ENCODE measurements at regions not wholly inside any gene's neighbourhood (a gene's known extent, or its start where the extent isn't known, plus 50 kb on each side); places are given as distances from the start of the nearest gene placed in this dataset.

DNA sequence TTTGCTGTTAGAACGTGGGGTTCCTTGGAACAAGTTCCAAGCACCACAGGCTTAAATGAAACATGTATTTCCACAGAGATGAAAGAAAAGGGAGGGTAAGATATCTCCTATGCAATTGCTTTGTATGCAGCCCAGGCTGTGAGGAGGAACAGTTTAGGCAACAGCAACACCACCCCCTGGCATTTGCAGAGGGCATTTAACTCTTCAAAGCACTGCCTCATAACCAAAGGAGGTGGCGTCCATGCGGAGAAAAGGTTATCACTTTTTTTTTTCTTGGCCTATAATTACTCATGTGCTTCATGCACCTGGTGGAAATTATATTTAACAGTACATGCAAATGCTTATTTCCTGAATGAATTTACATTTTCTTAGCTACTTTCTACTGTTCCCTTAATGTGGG, 286.0 kb downstream of the LPIN1 start:
- no TSS peak for BruUV-seq (replicated peaks)
- no peaks in the 10 kb centered on the region for H3K79me2 ChIP-seq (ENCODE audit: control insufficient read depth, insufficient read depth, low read length)

GRCh38 chr2:12032975-12033374, 286.5 kb downstream of the LPIN1 start:
- intact Hi-C loops (cut with micrococcal nuclease) (no loop called here), dilution Hi-C loops (cut with MboI; ENCODE audit: extremely low pct_ligation_motif_present, low sequenced_read_pairs) (no loop called here)
- H3K9me3 ChIP-seq (replicated peaks; ENCODE audit: control insufficient read depth, insufficient read depth, low read length): no peaks in the 10 kb centered on the region
- FAIRE-seq (no peak), DNase-seq (ENCODE audit: low read depth, low spot score) (no peak)
- H3K4me1 ChIP-seq (ENCODE audit: control insufficient read depth, extremely low read depth, insufficient read depth, low read length): no peaks in the 10 kb centered on the region
- H4K20me1 ChIP-seq (replicated peaks; ENCODE audit: control insufficient read depth, extremely low read depth, insufficient read depth, low read length): no peaks in the 10 kb centered on the region
- TF ChIP-seq POLR2AphosphoS5 (IDR thresholded peaks at IDR 0.05; ENCODE audit: insufficient read depth, low read depth, low read length) (no peak), MYC (IDR thresholded peaks at IDR 0.05; ENCODE audit: low read depth, low read length) (no peak), POLR2A (IDR thresholded peaks at IDR 0.05; ENCODE audit: low read depth, low read length) (no peak), MAX (IDR thresholded peaks at IDR 0.05; ENCODE audit: insufficient read depth, insufficient read length) (no peak), EZH2 (IDR thresholded peaks at IDR 0.05; ENCODE audit: borderline replicate concordance, low read depth, low read length, severe bottlenecking) (no peak), FOS (IDR thresholded peaks at IDR 0.05; ENCODE audit: borderline replicate concordance, insufficient read depth, low read length) (no peak), GATA2 (IDR thresholded peaks at IDR 0.05; ENCODE audit: insufficient read depth, insufficient read length, low read depth, low read length) (no peak), JUN (IDR thresholded peaks at IDR 0.05; ENCODE audit: borderline replicate concordance, insufficient read depth, insufficient read length, low read depth) (no peak)
- TF ChIP-seq, protein P1, sequence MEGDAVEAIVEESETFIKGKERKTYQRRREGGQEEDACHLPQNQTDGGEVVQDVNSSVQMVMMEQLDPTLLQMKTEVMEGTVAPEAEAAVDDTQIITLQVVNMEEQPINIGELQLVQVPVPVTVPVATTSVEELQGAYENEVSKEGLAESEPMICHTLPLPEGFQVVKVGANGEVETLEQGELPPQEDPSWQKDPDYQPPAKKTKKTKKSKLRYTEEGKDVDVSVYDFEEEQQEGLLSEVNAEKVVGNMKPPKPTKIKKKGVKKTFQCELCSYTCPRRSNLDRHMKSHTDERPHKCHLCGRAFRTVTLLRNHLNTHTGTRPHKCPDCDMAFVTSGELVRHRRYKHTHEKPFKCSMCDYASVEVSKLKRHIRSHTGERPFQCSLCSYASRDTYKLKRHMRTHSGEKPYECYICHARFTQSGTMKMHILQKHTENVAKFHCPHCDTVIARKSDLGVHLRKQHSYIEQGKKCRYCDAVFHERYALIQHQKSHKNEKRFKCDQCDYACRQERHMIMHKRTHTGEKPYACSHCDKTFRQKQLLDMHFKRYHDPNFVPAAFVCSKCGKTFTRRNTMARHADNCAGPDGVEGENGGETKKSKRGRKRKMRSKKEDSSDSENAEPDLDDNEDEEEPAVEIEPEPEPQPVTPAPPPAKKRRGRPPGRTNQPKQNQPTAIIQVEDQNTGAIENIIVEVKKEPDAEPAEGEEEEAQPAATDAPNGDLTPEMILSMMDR (IDR thresholded peaks at IDR 0.05; ENCODE audit: extremely low read depth in 1 of 2, insufficient read depth in 1 of 2, low read depth in 1 of 2, low read length in 2 of 2): no peak
- ChIA-PET CTCF (interaction anchor here (0.7 to 1.1 kb wide), 2 partner anchors 169 to 974 kb away, joined by 3 read pairs; no protein-coding TSS in a partner anchor), POLR2A (no interaction called here)
- no TSS peak for BruUV-seq (replicated peaks)
- no peaks in the 10 kb centered on the region for H3K9me1 ChIP-seq (replicated peaks; ENCODE audit: control insufficient read depth, extremely low read depth, insufficient read depth, low read length)
- H3K4me2 ChIP-seq (ENCODE audit: insufficient read depth, low read length): no peak overlapping the region
- H3K36me3 ChIP-seq (ENCODE audit: control insufficient read depth in 2 of 2, extremely low read depth in 1 of 2, insufficient read depth in 2 of 2, low read length in 2 of 2): no peaks in the 10 kb centered on the region
- H2AFZ ChIP-seq (ENCODE audit: low read depth, low read length): no peak overlapping the region
- H3K27me3 ChIP-seq (ENCODE audit: control insufficient read depth in 2 of 2, insufficient read depth in 2 of 2, low read length in 2 of 2): no peaks in the 10 kb centered on the region
- no peak overlapping the region for H3K4me3 ChIP-seq (replicated peaks in 1 of 3; ENCODE audit: insufficient read depth in 1 of 3, low read depth in 1 of 3, low read length in 3 of 3)
- H3K27ac ChIP-seq (ENCODE audit: insufficient read depth, low read depth, low read length): no peak overlapping the region
- H3K79me2 ChIP-seq (ENCODE audit: control insufficient read depth, insufficient read depth, low read length): no peaks in the 10 kb centered on the region
- no peak overlapping the region for H3K9ac ChIP-seq (replicated peaks; ENCODE audit: extremely low read depth, insufficient read depth, low read length)

More for the DNA sequence above, 286.0 kb downstream of the LPIN1 start:
- POLR2A ChIA-PET: no interaction called here
- Histone ChIP-seq H3K4me1 (ENCODE audit: control insufficient read depth, extremely low read depth, insufficient read depth, low read length) (no peaks in the 10 kb centered on the region), H3K4me3 (replicated peaks in 1 of 3; ENCODE audit: insufficient read depth in 1 of 3, low read depth in 1 of 3, low read length in 3 of 3) (no peak overlapping the region), H3K27me3 (ENCODE audit: control insufficient read depth in 2 of 2, insufficient read depth in 2 of 2, low read length in 2 of 2) (no peaks in the 10 kb centered on the region), H3K36me3 (ENCODE audit: control insufficient read depth in 2 of 2, extremely low read depth in 1 of 2, insufficient read depth in 2 of 2, low read length in 2 of 2) (no peaks in the 10 kb centered on the region), H3K9me1 (replicated peaks; ENCODE audit: control insufficient read depth, extremely low read depth, insufficient read depth, low read length) (no peaks in the 10 kb centered on the region), H3K9ac (replicated peaks; ENCODE audit: extremely low read depth, insufficient read depth, low read length) (no peak overlapping the region), H3K4me2 (ENCODE audit: insufficient read depth, low read length) (no peak overlapping the region), H2AFZ (ENCODE audit: low read depth, low read length) (no peak overlapping the region), H3K27ac (ENCODE audit: insufficient read depth, low read depth, low read length) (no peak overlapping the region), H3K9me3 (replicated peaks; ENCODE audit: control insufficient read depth, insufficient read depth, low read length) (no peaks in the 10 kb centered on the region), H4K20me1 (replicated peaks; ENCODE audit: control insufficient read depth, extremely low read depth, insufficient read depth, low read length) (no peaks in the 10 kb centered on the region)
- intact Hi-C loops (cut with micrococcal nuclease) (no loop called here), dilution Hi-C loops (cut with MboI; ENCODE audit: extremely low pct_ligation_motif_present, low sequenced_read_pairs) (no loop called here)
- TF ChIP-seq JUN (IDR thresholded peaks at IDR 0.05; ENCODE audit: borderline replicate concordance, insufficient read depth, insufficient read length, low read depth) (no peak), GATA2 (IDR thresholded peaks at IDR 0.05; ENCODE audit: insufficient read depth, insufficient read length, low read depth, low read length) (no peak), POLR2A (IDR thresholded peaks at IDR 0.05; ENCODE audit: low read depth, low read length) (no peak), FOS (IDR thresholded peaks at IDR 0.05; ENCODE audit: borderline replicate concordance, insufficient read depth, low read length) (no peak)
- DNase-seq (ENCODE audit: low read depth, low spot score) (no peak), FAIRE-seq (no peak)
- CTCF ChIA-PET: interaction anchor here (0.7 to 1.1 kb wide), 2 partner anchors 169 to 975 kb away, joined by 3 read pairs; no protein-coding TSS in a partner anchor

All from endothelial cell of umbilical vein (primary cell).